Omental fat pad (tissue), 3 donors: ENCODE measurements at regions not wholly inside any gene's neighbourhood (a gene's known extent, or its start where the extent isn't known, plus 50 kb on each side); places are given as distances from the start of the nearest gene placed in this dataset.
"Not testable (repeated sequence)": the region's sequence is repeated elsewhere in the genome, so short reads cannot be mapped to it uniquely, and the experiment has no call there.

ENCODE experiments used
- ATAC-seq: fragments of 150-250 bp; one replicate; pipeline ENCODE4 v1.9.1; 2016; ENCODE audit warnings: mild to moderate bottlenecking, moderate library complexity; ENCODE audit not compliant: low FRiP score
- DNase-seq: peaks from one replicate; pipeline ENCODE4 v3.0.0-alpha.2; 2019; ENCODE audit warnings: low spot score
- TF ChIP-seq, protein P1 (sequence below), 3 donors: fragments of 450-650 bp; IDR thresholded peaks; one replicate each; pipeline ENCODE4 v1.5.1; 2016 to 2017; ENCODE audit warnings: antibody characterized with exemption in 3 of 3, mild to moderate bottlenecking in 3 of 3, moderate library complexity in 2 of 3

DNA sequence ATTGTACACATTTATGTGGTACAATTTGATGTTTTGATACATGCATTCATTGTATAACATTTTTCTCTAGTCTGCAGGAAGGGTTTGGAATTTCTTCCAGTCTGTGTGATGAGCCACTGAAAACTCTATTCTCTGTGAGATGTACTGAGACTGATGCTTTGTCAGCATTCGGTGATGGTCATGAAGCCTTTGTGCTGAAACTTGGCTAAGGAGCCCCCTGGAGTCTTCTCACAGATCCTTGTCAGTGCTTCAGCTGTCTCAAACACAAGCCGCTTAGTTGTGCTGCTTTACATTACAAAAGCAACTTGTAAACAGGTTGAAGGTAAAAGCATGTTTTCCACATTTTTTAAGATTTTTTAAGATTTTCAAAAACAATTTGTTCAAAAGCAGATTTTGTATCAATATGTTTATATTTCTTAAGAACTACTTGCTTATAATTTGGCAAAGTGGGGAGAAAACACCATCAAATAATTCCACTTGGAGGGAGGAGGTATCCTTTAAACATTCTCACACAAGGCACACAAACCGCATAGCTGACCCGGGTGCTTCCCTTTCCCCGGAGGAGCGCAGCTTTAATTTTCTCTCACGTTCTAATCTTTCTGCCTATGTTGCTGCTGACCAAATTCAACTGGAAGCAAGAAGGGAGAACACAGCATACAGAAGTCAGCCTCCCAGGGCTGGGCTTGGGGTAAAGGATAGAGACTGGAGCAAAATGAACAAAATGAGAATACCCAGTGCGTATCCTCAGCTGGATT lies 249.8 kb upstream of the VSTM2A start:
- ATAC-seq (no peak), DNase-seq (no peak)
- TF ChIP-seq, protein P1, sequence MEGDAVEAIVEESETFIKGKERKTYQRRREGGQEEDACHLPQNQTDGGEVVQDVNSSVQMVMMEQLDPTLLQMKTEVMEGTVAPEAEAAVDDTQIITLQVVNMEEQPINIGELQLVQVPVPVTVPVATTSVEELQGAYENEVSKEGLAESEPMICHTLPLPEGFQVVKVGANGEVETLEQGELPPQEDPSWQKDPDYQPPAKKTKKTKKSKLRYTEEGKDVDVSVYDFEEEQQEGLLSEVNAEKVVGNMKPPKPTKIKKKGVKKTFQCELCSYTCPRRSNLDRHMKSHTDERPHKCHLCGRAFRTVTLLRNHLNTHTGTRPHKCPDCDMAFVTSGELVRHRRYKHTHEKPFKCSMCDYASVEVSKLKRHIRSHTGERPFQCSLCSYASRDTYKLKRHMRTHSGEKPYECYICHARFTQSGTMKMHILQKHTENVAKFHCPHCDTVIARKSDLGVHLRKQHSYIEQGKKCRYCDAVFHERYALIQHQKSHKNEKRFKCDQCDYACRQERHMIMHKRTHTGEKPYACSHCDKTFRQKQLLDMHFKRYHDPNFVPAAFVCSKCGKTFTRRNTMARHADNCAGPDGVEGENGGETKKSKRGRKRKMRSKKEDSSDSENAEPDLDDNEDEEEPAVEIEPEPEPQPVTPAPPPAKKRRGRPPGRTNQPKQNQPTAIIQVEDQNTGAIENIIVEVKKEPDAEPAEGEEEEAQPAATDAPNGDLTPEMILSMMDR (IDR thresholded peaks at IDR 0.05) = no peak

DNA sequence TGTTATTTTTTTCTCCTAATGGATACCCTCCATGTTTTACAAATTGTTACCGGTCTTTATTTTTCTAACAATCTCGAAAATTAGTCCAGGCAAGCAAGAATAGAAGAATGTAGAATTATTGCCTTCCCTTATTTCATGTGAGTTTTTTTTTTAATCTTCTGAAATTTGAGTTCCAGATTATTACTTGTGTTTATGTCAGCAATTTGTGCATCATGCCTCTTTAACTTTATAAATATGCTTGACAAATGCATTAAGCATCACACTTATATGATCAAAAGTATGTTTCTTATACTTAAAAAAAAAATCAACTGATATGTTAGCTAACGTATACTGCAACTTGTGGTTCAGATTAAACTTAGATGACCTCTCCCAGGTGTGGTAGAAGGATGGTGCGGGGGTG lies 242.7 kb upstream of the VSTM2A start:
- no peak for ATAC-seq
- TF ChIP-seq, protein P1 (IDR thresholded peaks at IDR 0.05) = no peak

DNA sequence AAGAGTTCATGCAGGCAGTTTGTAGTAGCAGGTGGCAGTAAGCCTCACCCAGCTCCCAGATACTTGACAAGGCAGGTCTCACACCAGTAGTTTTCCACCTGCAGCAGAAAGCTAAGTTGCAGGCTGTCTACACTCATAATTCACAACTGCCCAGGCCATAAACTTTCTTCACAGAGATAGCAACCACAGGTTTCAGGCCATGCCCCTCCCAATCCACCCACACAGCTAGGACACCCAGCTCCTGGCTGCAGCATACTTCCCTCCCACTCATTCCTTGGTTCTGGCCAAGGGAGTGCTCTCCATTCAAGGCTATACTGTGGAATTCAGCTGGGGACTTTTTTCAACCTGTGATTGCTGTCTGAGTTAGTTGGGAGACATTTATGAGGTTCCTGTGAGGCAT lies 226.2 kb upstream of the VSTM2A start:
- DNase-seq = not testable (repeated sequence)
- peak; percentile 91 for ATAC-seq

More for the DNA sequence above, 242.7 kb upstream of the VSTM2A start:
- DNase-seq = no peak

DNA sequence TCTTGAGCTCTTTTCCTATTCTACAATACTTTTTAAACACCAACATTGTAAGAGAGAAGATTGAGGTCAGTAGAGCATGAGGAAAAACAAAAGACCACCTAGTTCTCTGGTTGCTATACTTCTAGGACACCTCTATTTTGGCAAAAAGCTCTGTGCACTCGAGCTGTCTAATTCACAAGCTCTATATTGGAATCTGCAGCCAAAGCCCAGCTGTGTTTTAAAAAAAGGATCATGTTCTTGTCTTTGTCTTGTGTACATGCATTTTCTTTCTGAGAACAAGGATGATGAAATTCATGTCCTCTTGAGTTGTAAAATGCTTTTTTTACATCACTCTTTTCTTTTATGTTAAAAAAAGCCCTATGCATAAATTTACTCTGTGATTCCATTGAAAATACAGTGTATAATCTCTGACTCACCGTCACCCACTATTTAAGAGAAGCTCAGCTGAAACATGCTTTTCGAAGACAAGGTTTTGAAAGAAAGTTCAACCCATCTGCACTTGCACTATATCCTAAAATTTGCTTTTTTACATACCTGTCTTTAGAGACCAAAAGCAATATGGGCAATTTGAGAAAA lies 215.5 kb upstream of the VSTM2A start:
- DNase-seq (no peak), ATAC-seq (no peak)
- TF ChIP-seq, protein P1 (IDR thresholded peaks at IDR 0.05) = no peak

DNA sequence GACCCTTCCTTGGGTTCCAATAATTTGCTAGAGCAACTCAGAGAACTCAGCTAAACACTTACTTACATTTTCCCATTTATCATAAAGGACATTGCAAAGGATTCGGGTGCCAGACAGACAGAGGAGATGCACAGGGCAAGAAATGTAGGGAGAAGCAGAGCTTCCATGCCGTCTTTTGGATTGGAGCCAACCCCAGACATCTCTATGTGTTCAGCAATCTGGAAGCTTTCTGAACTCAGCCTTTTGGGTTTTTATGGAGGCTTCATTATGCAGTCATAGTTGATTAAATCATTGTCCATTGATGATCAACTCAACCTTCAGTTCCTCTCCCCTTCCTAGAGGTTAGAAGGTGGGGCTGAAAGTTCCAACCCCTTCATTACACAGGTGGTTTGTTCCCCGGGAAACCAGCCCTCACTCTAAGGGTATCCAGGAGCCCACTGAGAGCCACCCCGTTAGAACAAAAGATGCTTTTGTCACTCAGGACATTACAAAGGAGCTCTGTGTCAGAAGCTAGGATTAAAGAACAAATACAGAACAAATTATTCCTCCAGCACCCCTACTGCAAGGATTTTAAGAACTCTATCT lies 211.9 kb upstream of the VSTM2A start:
- no peak for ATAC-seq

DNA sequence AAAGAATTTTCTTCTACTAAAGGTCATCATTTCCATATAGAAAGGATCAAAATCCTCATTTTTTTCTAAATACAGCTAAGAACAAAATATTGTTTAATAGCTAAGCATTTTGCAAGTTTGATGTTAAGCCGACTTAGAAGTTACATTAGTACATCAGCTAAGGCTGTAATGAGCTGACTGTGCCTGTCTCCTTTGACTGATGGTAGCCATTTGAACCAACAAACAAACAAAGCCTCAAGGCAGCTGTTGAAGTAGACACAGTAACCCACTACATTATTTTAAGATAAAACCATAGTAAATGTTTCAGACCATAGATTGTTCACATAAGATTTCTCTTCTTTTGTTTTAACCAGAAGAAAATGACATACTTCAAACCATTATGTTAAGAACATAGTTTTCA lies 210.9 kb upstream of the VSTM2A start:
- DNase-seq = no peak
- no peak for ATAC-seq
- TF ChIP-seq, protein P1 (IDR thresholded peaks at IDR 0.05) = no peak

More for the DNA sequence above, 211.9 kb upstream of the VSTM2A start:
- TF ChIP-seq, protein P1 (IDR thresholded peaks at IDR 0.05) = no peak
- no peak for DNase-seq

DNA sequence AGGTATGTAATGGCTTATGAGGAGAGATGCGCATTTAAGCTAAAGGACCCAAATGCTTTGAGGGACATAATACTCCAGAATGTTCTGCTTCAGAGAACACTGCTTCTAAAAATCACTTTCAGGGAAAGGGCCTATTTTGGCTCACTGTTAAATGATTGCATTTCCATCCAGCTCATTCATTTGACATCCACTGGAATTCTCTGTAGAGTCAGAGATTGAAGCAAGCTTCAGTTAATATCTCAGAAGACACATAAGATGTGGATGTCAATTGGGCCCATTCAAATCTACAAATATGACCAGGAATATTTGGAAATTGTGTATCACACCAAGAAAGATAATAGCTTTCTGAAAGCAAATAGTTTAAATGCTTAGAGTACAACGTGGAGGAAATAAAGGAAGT lies 209.9 kb upstream of the VSTM2A start:
- ATAC-seq = no peak
- no peak for DNase-seq
- TF ChIP-seq, protein P1 (IDR thresholded peaks at IDR 0.05) = no peak
